ENCODE measurements at regions not wholly inside any gene's neighbourhood (a gene's known extent, or its start where the extent isn't known, plus 50 kb on each side); places are given as distances from the start of the nearest gene placed in this dataset.
"Not testable (repeated sequence)": the region's sequence is repeated elsewhere in the genome, so short reads cannot be mapped to it uniquely, and the experiment has no call there.

GRCh38 chr7:26424319-26424718 is 132.7 kb downstream of the SNX10 start:
- H3K4me3 ChIP-seq (ENCODE audit: low read length) = not testable (repeated sequence)

GRCh38 chr7:26425655-26426054 is 134.0 kb downstream of the SNX10 start:
- no peak overlapping the region for H3K4me3 ChIP-seq (ENCODE audit: low read length)
- no peak for TF ChIP-seq ZNF274 (IDR thresholded peaks at IDR 0.05; ENCODE audit: low read depth, low read length)

- no peak overlapping the region for H3K4me3 ChIP-seq (ENCODE audit: low read length)
- TF ChIP-seq ZNF274 (IDR thresholded peaks at IDR 0.05; ENCODE audit: low read depth, low read length) = no peak
Measured at GRCh38 chr7:26426096-26426495, 134.4 kb downstream of the SNX10 start.

- TF ChIP-seq ZNF274 (IDR thresholded peaks at IDR 0.05; ENCODE audit: low read depth, low read length) = no peak
- no peak overlapping the region for H3K4me3 ChIP-seq (ENCODE audit: low read length)
Measured at GRCh38 chr7:26428571-26428970, 136.9 kb downstream of the SNX10 start.

GRCh38 chr7:26429168-26429567 is 137.5 kb downstream of the SNX10 start:
- H3K4me3 ChIP-seq (ENCODE audit: low read length) = no peak overlapping the region
- TF ChIP-seq ZNF274 (IDR thresholded peaks at IDR 0.05; ENCODE audit: low read depth, low read length) = no peak

GRCh38 chr7:26434974-26435373 is 143.3 kb downstream of the SNX10 start:
- TF ChIP-seq ZNF274 (IDR thresholded peaks at IDR 0.05; ENCODE audit: low read depth, low read length) = no peak
- H3K4me3 ChIP-seq (ENCODE audit: low read length) = no peak overlapping the region

GRCh38 chr7:26437003-26437532 is 145.4 kb downstream of the SNX10 start:
- no peak for TF ChIP-seq ZNF274 (IDR thresholded peaks at IDR 0.05; ENCODE audit: low read depth, low read length)
- H3K4me3 ChIP-seq (ENCODE audit: low read length) = no peak overlapping the region

- no peak for TF ChIP-seq ZNF274 (IDR thresholded peaks at IDR 0.05; ENCODE audit: low read depth, low read length)
- no peak overlapping the region for H3K4me3 ChIP-seq (ENCODE audit: low read length)
Measured at GRCh38 chr7:26438078-26438477, 146.4 kb downstream of the SNX10 start.

- no peak overlapping the region for H3K4me3 ChIP-seq (ENCODE audit: low read length)
- no peak for TF ChIP-seq ZNF274 (IDR thresholded peaks at IDR 0.05; ENCODE audit: low read depth, low read length)
Measured at GRCh38 chr7:26439521-26440232, 148.0 kb downstream of the SNX10 start.

- no peak for TF ChIP-seq ZNF274 (IDR thresholded peaks at IDR 0.05; ENCODE audit: low read depth, low read length)
Measured at GRCh38 chr7:26440233-26441001, 148.8 kb downstream of the SNX10 start.

GRCh38 chr7:26441002-26441521 is 149.4 kb downstream of the SNX10 start:
- no peak overlapping the region for H3K4me3 ChIP-seq (ENCODE audit: low read length)
- no peak for TF ChIP-seq ZNF274 (IDR thresholded peaks at IDR 0.05; ENCODE audit: low read depth, low read length)

More at GRCh38 chr7:26440233-26441001, 148.8 kb downstream of the SNX10 start:
- no peak overlapping the region for H3K4me3 ChIP-seq (ENCODE audit: low read length)

GRCh38 chr7:26441611-26442277 is 150.1 kb downstream of the SNX10 start:
- TF ChIP-seq ZNF274 (IDR thresholded peaks at IDR 0.05; ENCODE audit: low read depth, low read length) = no peak

GRCh38 chr7:26443006-26443405 is 151.3 kb downstream of the SNX10 start:
- TF ChIP-seq ZNF274 (IDR thresholded peaks at IDR 0.05; ENCODE audit: low read depth, low read length) = no peak
- H3K4me3 ChIP-seq (ENCODE audit: low read length) = no peak overlapping the region

More at GRCh38 chr7:26441611-26442277, 150.1 kb downstream of the SNX10 start:
- H3K4me3 ChIP-seq (ENCODE audit: low read length) = no peak overlapping the region

- no peak overlapping the region for H3K4me3 ChIP-seq (ENCODE audit: low read length)
- no peak for TF ChIP-seq ZNF274 (IDR thresholded peaks at IDR 0.05; ENCODE audit: low read depth, low read length)
Measured at GRCh38 chr7:26443751-26444150, 152.1 kb downstream of the SNX10 start.
